ENCODE measurements at regions not wholly inside any gene's neighbourhood (a gene's known extent, or its start where the extent isn't known, plus 50 kb on each side); places are given as distances from the start of the nearest gene placed in this dataset.

- ChIA-PET POLR2A (no interaction called here), CTCF (no interaction called here)
- H3K27ac Mint-ChIP-seq = no peak overlapping the region
- H3K4me1 Mint-ChIP-seq = no peaks in the 10 kb centered on the region
- H3K36me3 Mint-ChIP-seq = peaks cover 24% of the 10 kb centered on the region
- H3K4me3 Mint-ChIP-seq = no peak overlapping the region
- TF ChIP-seq ZNF281 (CRISPR knock-in tag; IDR thresholded peaks at IDR 0.05) (no peak), PREB (CRISPR knock-in tag; IDR thresholded peaks at IDR 0.05; ENCODE audit: borderline replicate concordance) (no peak), ZNF317 (CRISPR knock-in tag; IDR thresholded peaks at IDR 0.05; ENCODE audit: borderline replicate concordance, low read depth) (no peak), HMGXB4 (CRISPR knock-in tag; IDR thresholded peaks at IDR 0.05) (no peak), USF2 (CRISPR knock-in tag; IDR thresholded peaks at IDR 0.05) (no peak), NR2C2 (CRISPR knock-in tag; IDR thresholded peaks at IDR 0.05) (no peak), ARID4B (CRISPR knock-in tag; IDR thresholded peaks at IDR 0.05; ENCODE audit: borderline replicate concordance) (no peak), ZNF423 (CRISPR knock-in tag; IDR thresholded peaks at IDR 0.05) (no peak), MXD4 (CRISPR knock-in tag; IDR thresholded peaks at IDR 0.05; ENCODE audit: borderline replicate concordance) (no peak), HMGA2 (CRISPR knock-in tag; IDR thresholded peaks at IDR 0.05) (no peak), GTF2I (CRISPR knock-in tag; conservative IDR thresholded peaks at IDR 0.05) (no peak)
- ATAC-seq (no peak), DNase-seq (ENCODE audit: low spot score) (no peak)
- H3K9me3 Mint-ChIP-seq = peaks cover 44% of the 10 kb centered on the region
- H3K27me3 Mint-ChIP-seq (ENCODE audit: low read depth) = no peaks in the 10 kb centered on the region; the same call in 1 of the 2 replicates
These were observed 188.2 kb upstream of the SYT4 start for GRCh38 chr18:43465483-43465882.

GRCh38 chr18:43471873-43472272 is 194.6 kb upstream of the SYT4 start:
- no peak overlapping the region for H3K4me3 Mint-ChIP-seq
- H3K4me1 Mint-ChIP-seq = no peaks in the 10 kb centered on the region
- TF ChIP-seq GTF2I (CRISPR knock-in tag; conservative IDR thresholded peaks at IDR 0.05) = no peak
- TF ChIP-seq MAX (CRISPR knock-in tag; IDR thresholded peaks at IDR 0.05) = no peak
- no peak for DNase-seq (ENCODE audit: low spot score)
- peaks cover under 1% of the 10 kb centered on the region; the same call in 1 of the 2 replicates for H3K36me3 Mint-ChIP-seq
- no peak for ATAC-seq
- ChIA-PET POLR2A (no interaction called here), CTCF (no interaction called here)
- H3K27ac Mint-ChIP-seq = no peak overlapping the region
- H3K27me3 Mint-ChIP-seq (ENCODE audit: low read depth) = no peaks in the 10 kb centered on the region; the same call in 1 of the 2 replicates
- peaks cover 10% of the 10 kb centered on the region for H3K9me3 Mint-ChIP-seq
